NCI-H345 treated with DMSO at 0.1 percent for 48 hours (cell line): ENCODE measurements at regions not wholly inside any gene's neighbourhood (a gene's known extent, or its start where the extent isn't known, plus 50 kb on each side); places are given as distances from the start of the nearest gene placed in this dataset.
"Not testable (repeated sequence)": the region's sequence is repeated elsewhere in the genome, so short reads cannot be mapped to it uniquely, and the experiment has no call there.

Experiments
- DNase-seq: peaks from one replicate; lab custom pipeline; 2025; ENCODE audit not compliant: unreplicated experiment; lab: John Stamatoyannopoulos, UW

DNA sequence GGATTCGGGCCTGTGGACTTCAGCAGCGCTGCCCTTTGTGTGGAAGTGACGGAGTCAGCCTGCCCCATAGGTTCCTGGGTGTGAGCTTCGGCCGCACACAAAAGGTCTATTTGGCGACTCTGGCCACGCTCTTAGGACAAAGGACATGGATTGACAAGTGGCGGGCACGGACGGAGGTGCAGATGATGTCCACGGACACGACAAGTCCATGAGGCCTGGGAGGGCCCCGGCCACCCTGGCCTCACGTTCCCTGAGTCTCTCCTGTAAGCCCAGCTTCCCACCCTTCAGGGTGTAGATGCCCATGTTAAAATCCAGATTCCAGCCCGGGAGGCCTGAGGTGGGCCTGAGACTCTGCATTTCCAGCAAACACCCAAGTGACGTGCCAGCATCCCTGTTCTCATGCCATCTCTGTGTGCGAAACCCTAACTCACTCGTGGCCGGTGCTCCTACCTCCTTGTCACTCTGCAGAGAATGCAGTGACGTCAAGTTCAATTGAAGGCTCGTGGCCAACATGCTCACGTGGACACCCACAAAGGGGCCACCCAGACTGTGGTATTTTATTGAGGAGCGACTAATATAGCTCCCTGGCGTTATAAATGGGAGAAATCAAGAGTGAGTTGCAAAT is 111.7 kb downstream of the RTP5 start:
- DNase-seq: no peak

GRCh38 chr2:241982706-241983570 is 113.4 kb downstream of the RTP5 start:
- no peak for DNase-seq

GRCh38 chr2:241983571-241984270 is 114.2 kb downstream of the RTP5 start:
- DNase-seq: no peak

DNA sequence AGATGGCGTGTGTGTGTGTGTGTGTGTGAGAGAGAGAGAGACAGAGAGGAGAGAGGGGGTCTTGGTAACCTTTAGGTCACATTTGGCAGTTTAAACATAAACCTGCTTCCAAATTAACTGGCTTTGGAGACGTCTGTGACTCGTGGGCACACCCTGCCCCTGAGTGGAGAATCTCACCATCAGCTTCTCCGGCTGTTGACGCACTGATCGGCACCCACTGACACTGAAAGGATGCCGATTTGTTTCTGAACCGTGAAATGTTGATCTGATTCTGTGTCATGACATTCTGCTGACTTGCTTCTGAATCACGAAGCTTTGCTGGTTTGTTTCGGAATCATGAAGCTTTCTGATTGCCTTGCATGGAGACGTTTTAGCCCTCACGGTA is 114.7 kb downstream of the RTP5 start:
- DNase-seq: no peak

DNA sequence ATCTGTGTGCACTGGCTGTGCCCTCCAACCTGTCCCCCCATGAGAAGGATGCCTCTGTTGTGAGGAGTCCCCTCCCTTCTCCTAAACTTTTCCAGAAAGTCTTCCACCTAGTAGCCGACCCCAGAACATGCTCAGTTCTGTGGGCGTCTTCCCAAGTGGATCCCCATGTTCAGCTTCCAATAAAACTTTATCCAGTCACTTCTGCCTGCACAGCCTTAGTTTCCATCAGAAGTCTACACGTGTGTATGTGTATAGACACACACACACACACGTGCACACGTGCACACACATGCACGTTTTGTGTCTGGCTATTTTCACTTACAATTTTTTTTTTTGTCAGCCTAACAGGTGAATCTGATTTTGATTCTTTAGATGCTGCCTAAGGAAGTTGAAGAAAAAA is 115.1 kb downstream of the RTP5 start:
- no peak for DNase-seq

DNA sequence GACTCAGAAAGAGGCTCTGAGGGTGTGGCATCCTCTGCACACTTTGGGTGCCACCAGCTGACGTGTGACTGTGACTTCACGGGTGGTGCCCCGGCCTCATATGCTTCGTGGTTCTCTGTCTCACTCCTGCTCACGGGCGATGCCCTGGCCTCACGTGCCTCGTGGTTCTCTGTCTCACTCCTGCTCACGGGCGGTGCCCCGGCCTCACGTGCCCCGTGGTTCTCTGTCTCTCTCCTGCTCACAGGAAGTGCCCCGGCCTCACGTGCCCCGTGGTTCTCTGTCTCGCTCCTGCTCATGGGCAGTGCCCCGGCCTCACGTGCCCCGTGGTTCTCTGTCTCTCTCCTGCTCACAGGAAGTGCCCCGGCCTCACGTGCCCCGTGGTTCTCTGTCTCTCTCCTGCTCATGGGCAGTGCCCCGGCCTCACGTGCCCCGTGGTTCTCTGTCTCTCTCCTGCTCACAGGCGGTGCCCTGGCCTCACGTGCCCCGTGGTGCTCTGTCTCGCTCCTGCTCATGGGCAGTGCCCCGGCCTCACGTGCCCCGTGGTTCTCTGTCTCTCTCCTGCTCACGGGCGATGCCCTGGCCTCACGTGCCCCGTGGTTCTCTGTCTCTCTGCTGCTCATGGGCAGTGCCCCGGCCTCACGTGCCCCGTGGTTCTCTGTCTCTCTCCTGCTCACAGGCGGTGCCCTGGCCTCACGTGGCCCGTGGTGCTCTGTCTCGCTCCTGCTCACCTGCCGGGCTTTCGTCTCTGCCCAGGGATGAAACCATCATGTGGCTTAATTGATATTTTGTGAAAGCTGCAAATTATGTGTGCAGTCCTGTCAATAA is 115.8 kb downstream of the RTP5 start:
- DNase-seq: not testable (repeated sequence)

- DNase-seq: no peak
Observed at GRCh38 chr2:241985986-241986329, 116.4 kb downstream of the RTP5 start.

- DNase-seq: no peak
Observed at GRCh38 chr2:241986836-241987641, 117.5 kb downstream of the RTP5 start.

DNA sequence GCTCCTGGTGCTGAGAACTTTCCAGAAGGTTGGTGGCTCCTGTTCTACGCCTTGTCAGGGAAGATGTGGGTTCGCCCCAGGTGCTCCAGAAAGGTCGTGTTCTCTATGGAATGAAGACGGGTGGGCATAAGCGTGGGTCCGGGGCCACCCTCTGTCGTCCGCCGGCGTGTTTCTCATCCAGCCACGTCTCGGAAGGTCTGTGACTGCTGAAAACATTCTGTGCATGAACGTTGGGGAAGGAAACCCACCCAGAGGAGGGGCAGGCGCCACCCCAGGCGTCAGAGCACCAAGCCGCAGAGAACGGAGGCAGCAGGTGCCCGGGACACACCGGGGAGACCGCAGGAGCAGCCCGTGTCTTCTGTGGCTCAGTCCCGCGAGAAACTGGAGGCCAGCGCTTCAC is 118.2 kb downstream of the RTP5 start:
- DNase-seq: no peak

DNA sequence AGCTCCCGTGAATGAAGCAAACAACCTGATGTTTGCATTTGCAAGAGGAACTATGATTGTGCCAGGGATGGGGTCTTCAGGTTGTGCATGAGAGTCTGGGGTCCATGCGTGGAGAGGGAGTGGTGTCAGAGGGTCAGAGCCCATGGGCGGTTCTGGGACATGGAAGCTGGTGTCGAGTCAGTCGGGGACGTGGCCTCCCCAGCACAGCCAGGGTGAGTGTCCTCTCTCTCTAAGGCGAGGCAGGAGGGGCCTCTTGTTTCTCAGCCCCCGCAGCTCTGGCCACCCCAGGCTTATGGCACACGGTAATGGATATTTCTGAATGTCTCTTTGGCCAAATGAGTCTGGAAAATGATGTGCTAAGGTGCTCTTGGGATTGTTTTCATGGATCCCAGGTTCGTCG is 118.6 kb downstream of the RTP5 start:
- DNase-seq: no peak

DNA sequence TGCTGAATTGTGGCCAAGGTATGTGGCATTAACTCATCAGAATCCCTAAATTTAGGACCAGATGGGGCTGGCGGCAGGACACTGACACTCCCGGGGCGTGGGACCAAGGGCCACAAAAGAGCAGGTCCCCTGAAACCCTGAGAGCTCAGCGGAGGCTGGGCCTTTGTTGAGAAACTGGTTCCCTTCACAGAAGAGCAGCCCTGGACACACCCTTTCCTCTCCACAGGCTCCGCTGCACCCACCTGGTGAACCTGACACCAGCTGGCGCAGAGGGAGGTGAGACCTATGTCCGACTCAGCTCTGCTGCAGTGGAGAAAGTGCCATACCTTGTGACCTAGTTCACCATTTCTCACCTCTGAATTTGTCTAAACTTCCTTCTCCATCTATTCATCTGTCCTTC is 119.5 kb downstream of the RTP5 start:
- DNase-seq: no peak

DNA sequence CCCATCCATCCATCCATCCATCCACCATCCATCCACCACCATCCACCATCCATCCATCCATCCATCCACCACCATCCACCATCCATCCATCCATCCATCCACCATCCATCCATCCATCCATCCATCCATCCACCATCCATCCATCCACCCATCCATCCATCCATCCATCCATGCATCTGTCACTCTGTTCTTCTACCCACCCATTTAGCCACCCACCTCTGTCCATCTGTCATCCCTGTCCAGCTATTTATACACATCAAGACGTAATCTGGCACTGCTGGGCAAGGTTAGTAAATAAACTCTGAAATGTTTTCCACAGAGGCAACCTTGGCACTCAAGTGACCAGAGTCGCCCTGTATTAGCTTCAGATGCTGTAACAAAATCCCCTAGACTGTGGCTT is 120.9 kb downstream of the RTP5 start:
- no peak for DNase-seq

DNA sequence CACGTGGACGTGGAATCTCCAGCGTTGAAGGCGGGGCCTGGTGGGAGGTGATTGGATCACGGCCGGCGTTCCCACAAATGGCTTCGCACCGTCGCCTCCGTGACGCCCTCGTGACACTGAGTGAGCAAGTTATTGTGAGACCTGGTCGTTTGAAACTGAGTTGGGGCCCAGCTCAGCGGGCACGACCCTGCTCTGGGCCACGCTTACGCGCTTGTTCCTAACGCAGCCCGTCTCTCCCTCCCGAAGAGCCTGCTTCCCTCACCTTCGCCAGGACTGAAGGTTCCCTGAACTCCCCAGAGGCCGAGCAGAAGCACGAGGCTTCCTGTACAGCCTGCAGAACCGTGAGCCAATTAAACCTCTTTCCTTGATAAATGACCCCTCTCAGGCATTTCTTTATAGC is 121.8 kb downstream of the RTP5 start:
- no peak for DNase-seq

DNA sequence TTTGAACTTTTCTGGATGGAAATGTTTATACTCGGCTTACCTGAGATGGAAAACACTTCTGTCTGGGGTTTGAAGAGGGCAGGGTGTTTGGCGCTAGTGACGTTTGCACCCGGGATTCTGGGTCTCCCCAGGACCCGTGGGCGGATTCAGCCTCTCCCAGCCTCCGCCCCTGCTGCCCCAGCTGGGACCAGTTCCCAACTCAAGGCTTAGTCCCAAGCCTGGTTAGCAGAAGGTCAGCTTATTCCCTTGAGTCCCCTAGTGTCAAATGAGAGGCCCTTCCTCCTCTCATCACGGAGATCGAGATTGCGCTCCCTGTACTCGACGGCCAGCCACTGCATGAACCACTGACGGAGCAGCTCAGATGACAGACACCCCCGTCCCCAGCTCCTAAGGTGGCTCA is 123.2 kb downstream of the RTP5 start:
- no peak for DNase-seq

- no peak for DNase-seq
Observed at GRCh38 chr2:241993386-241994005, 124.0 kb downstream of the RTP5 start.

- no peak for DNase-seq
Observed at GRCh38 chr2:241994086-241994485, 124.6 kb downstream of the RTP5 start.

DNA sequence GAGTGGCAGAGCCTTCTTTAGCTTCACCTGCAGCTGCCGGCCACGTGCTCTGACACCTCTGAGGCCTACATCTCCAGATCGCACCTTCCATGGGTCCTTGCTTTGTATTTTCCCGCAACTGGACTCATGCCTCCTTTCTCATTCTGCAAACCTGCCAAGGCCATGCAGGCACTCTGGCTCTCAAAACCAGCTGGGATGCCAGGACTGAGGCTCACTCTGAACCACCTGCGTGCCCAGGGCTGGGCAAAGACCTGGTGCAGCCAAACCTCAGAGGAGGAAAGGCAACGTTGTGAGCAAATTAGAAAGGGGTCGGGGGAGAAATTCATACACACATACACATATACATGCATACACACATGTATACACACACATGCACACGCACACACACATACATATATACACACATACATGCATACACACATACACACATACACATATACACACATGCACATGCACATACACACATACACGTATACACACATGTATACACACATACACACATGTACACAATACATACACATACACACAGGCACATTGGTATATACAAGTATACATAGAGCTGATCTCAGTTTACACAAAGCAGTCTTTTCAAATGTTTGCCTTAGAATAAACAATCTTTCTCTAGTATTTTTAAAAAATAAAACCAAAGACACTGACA is 125.2 kb downstream of the RTP5 start:
- no peak for DNase-seq

DNA sequence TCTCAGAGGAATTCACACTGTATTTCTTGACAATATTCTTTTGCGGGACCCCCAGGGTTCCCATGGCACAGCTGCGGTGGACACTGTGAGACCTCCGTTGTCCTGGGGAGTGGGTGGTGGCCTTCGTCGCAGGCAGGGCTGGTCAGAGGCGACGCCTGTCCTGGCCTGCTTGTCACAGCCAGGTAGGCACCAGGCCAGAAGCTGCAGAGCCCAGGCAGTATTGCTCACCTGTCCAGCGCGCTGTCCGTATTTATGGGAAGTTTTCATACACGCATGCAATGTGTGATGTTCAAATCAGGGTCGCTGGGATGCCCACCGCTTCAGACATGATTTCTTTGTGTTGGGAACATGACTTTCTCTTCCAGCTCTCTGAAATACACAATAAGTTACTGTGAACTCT is 126.6 kb downstream of the RTP5 start:
- no peak for DNase-seq

DNA sequence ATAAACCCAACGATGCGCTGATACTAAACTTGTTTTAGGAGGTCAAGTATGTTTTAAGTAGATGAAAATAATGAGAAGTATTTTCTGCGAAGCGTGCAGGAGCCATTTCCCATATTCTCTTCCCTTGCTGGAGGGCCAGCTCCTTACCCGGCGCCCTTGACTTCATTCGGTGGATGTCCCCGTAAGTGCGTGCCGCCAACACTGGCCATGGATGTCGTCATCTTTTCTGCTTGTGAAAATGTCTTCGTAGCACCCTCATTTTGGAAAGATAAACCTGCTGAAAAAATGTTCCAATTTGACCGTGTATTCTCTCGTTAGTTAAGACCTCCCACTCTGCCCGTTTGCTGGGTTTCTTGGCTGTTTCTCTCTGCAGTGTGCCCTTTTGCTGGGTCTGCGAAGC is 127.5 kb downstream of the RTP5 start:
- DNase-seq: no peak

- DNase-seq: no peak
Observed at GRCh38 chr2:241999184-241999583, 129.7 kb downstream of the RTP5 start.
